ENCODE measurements at regions not wholly inside any gene's neighbourhood (a gene's known extent, or its start where the extent isn't known, plus 50 kb on each side); places are given as distances from the start of the nearest gene placed in this dataset.
A peak's percentile ranks its signal among the peaks of the same experiment; 100 is the strongest.

- TF ChIP-seq CTCF (IDR thresholded peaks at IDR 0.05) (no peak), POLR2A (IDR thresholded peaks at IDR 0.05) (no peak)
- intact Hi-C loops (cut with DNase I; ENCODE audit: low total_unique reads), result no loop called here
- WGBS, 2 donors, result 88 to 94% methylated on average over 7 of the region's 7 CpGs
- no peak overlapping the region for H3K4me3 ChIP-seq (ENCODE audit: low read depth, poor library complexity, severe bottlenecking)
- no peak for DNase-seq (ENCODE audit: low spot score in 2 of 2)
These were observed 188.2 kb downstream of the PTPN20 start for GRCh38 chr10:47099474-47099873.

GRCh38 chr10:47101196-47101595, 190.0 kb downstream of the PTPN20 start:
- no peak for DNase-seq (ENCODE audit: low spot score in 2 of 2)
- intact Hi-C loops (cut with DNase I; ENCODE audit: low total_unique reads), result no loop called here
- TF ChIP-seq POLR2A (IDR thresholded peaks at IDR 0.05) (no peak), CTCF (IDR thresholded peaks at IDR 0.05) (no peak)
- H3K4me3 ChIP-seq (ENCODE audit: low read depth, poor library complexity, severe bottlenecking), result no peak overlapping the region
- 96 to 100% methylated on average over 5 of the region's 5 CpGs for WGBS, 2 donors

- TF ChIP-seq POLR2A (IDR thresholded peaks at IDR 0.05) (no peak), CTCF (IDR thresholded peaks at IDR 0.05) (no peak)
- 81 to 83% methylated on average over 3 of the region's 3 CpGs for WGBS, 2 donors
- H3K4me3 ChIP-seq (ENCODE audit: low read depth, poor library complexity, severe bottlenecking), result no peak overlapping the region
- no peak for DNase-seq (ENCODE audit: low spot score in 2 of 2)
- intact Hi-C loops (cut with DNase I; ENCODE audit: low total_unique reads), result no loop called here
These were observed 190.6 kb downstream of the PTPN20 start for GRCh38 chr10:47101807-47102206.

GRCh38 chr10:47104151-47104605, 192.9 kb downstream of the PTPN20 start:
- intact Hi-C loops (cut with DNase I; ENCODE audit: low total_unique reads), result loop anchor here (2.0 kb wide), 1 partner anchor 27 kb away; no protein-coding TSS in a partner anchor

GRCh38 chr10:47104786-47105385, 193.7 kb downstream of the PTPN20 start:
- 68 to 74% methylated on average over 4 of the region's 4 CpGs for WGBS, 2 donors
- intact Hi-C loops (cut with DNase I; ENCODE audit: low total_unique reads), result loop anchor here (2.0 kb wide), 1 partner anchor 28 kb away; no protein-coding TSS in a partner anchor
- TF ChIP-seq POLR2A (IDR thresholded peaks at IDR 0.05) (no peak), CTCF (IDR thresholded peaks at IDR 0.05) (no peak)
- H3K4me3 ChIP-seq (ENCODE audit: low read depth, poor library complexity, severe bottlenecking), result no peak overlapping the region
- DNase-seq (ENCODE audit: low spot score in 2 of 2), result peak in 1 of 2 donors; percentile 41

More at GRCh38 chr10:47104151-47104605, 192.9 kb downstream of the PTPN20 start:
- TF ChIP-seq POLR2A (IDR thresholded peaks at IDR 0.05) (no peak), CTCF (IDR thresholded peaks at IDR 0.05) (no peak)
- DNase-seq (ENCODE audit: low spot score in 2 of 2), result no peak
- 89 to 91% methylated on average over 4 of the region's 4 CpGs for WGBS, 2 donors
- H3K4me3 ChIP-seq (ENCODE audit: low read depth, poor library complexity, severe bottlenecking), result no peak overlapping the region

All from lower leg skin (tissue), 4 donors.